HFF-Myc (cell line): ENCODE measurements at regions not wholly inside any gene's neighbourhood (a gene's known extent, or its start where the extent isn't known, plus 50 kb on each side); places are given as distances from the start of the nearest gene placed in this dataset.

Experiments used
- DNase-seq: peaks from one replicate; pipeline ENCODE4 v3.0.0-alpha.2; 2011; ENCODE audit warnings: low read depth; ENCODE audit errors: extremely low read depth
- H3K4me3 ChIP-seq: replicated peaks from 2 replicates; pipeline ENCODE4 v1.5.1; 2011; ENCODE audit warnings: low read depth, mild to moderate bottlenecking, control low read depth, low read length
- CTCF ChIP-seq: IDR thresholded peaks from 2 replicates; pipeline ENCODE4 v1.5.1; 2012; ENCODE audit warnings: mild to moderate bottlenecking, low read depth, low read length, control low read depth; ENCODE audit errors: missing control alignments

- no peak overlapping the region for H3K4me3 ChIP-seq
- TF ChIP-seq CTCF: no peak
- DNase-seq: no peak
Observed at GRCh38 chr5:117191251-117191650, 616.6 kb upstream of the SEMA6A start.

GRCh38 chr5:117189784-117190183, 615.2 kb upstream of the SEMA6A start:
- no peak overlapping the region for H3K4me3 ChIP-seq
- no peak for TF ChIP-seq CTCF
- DNase-seq: no peak

GRCh38 chr5:117188211-117188610, 613.6 kb upstream of the SEMA6A start:
- no peak for TF ChIP-seq CTCF
- DNase-seq: no peak
- H3K4me3 ChIP-seq: no peak overlapping the region

- no peak for DNase-seq
- no peak for TF ChIP-seq CTCF
- H3K4me3 ChIP-seq: no peak overlapping the region
Observed at GRCh38 chr5:117186751-117187150, 612.1 kb upstream of the SEMA6A start.

GRCh38 chr5:117183326-117183725, 608.7 kb upstream of the SEMA6A start:
- no peak for TF ChIP-seq CTCF
- no peak overlapping the region for H3K4me3 ChIP-seq
- DNase-seq: no peak

GRCh38 chr5:117182104-117182503, 607.5 kb upstream of the SEMA6A start:
- H3K4me3 ChIP-seq: no peak overlapping the region
- TF ChIP-seq CTCF: no peak
- DNase-seq: no peak

- TF ChIP-seq CTCF: no peak
- no peak for DNase-seq
Observed at GRCh38 chr5:117177302-117177701, 602.7 kb upstream of the SEMA6A start.

More at GRCh38 chr5:117177302-117177701, 602.7 kb upstream of the SEMA6A start:
- H3K4me3 ChIP-seq: no peak overlapping the region
